DND-41 (cell line): ENCODE measurements at regions not wholly inside any gene's neighbourhood (a gene's known extent, or its start where the extent isn't known, plus 50 kb on each side); places are given as distances from the start of the nearest gene placed in this dataset.

Experiments used
- CTCF ChIP-seq: IDR thresholded peaks from 2 replicates; pipeline ENCODE4 v1.5.1; 2012; ENCODE audit warnings: borderline replicate concordance, low read length, moderate library complexity, mild to moderate bottlenecking; ENCODE audit not compliant: poor library complexity, severe bottlenecking; ENCODE audit errors: extremely low read depth
- EZH2 ChIP-seq: IDR thresholded peaks from 3 replicates; pipeline ENCODE4 v1.6.1; 2012; ENCODE audit warnings: borderline replicate concordance, low read depth, mild to moderate bottlenecking, moderate library complexity, low read length, inconsistent platforms; ENCODE audit not compliant: severe bottlenecking

- TF ChIP-seq CTCF (no peak), EZH2 (no peak)
These were observed 79.6 kb upstream of the RAB12 start for GRCh38 chr18:8529609-8530008.
